HCT116 (cell line): ENCODE measurements at regions not wholly inside any gene's neighbourhood (a gene's known extent, or its start where the extent isn't known, plus 50 kb on each side); places are given as distances from the start of the nearest gene placed in this dataset.

Experiments
- ATAC-seq: fragments of 200-7000 bp; cut with Tn5 transposase; 2 replicates; pipeline ENCODE4 v1.9.1; 2020; ENCODE audit warnings: mild to moderate bottlenecking, moderate library complexity
- BruUV-seq: library from RNA; stranded (reverse); fragments of 400-500 nt; replicated peaks from 2 replicates; lab custom pipeline; 2021; lab: Mats Ljungman, UMichigan
- CTCF ChIA-PET: fragments of 300-600 bp; sonication (Branson Sonifier 250); formaldehyde crosslinking; loops from one replicate; lab custom pipeline; 2021; ENCODE audit warnings: antibody characterized with exemption; lab: Charles Lee
- POLR2A ChIA-PET: fragments of 300-600, 350-600 bp; sonication (Branson Sonifier 250); formaldehyde crosslinking; loops from one replicate; lab custom pipeline; 2021; ENCODE audit warnings: antibody characterized with exemption; lab: Charles Lee
- RAD21 ChIA-PET, 2 experiments: fragments of 300-600 bp; sonication (Branson Sonifier 250); formaldehyde crosslinking; loops; one replicate each; lab custom pipeline; 2023; ENCODE audit warnings: low total read pairs in 2 of 2; ENCODE audit not compliant: uncharacterized antibody in 2 of 2, unreplicated experiment in 2 of 2, low non-redundant PET in 1 of 2; lab: Charles Lee
- DNase-seq: peaks from one replicate; pipeline ENCODE4 v3.0.0-alpha.2; 2010; ENCODE audit warnings: low read depth, low spot score
- H2AFZ ChIP-seq: fragments of 200-600 bp; shearing (Covaris generic), sonication (generic); 2 replicates; pipeline ENCODE4 v1.6.1; 2017; ENCODE audit warnings: low read depth, mixed run types, mixed read lengths, antibody characterized with exemption, low read length; ENCODE audit not compliant: poor library complexity, severe bottlenecking
- H3K27ac ChIP-seq: 2 replicates; pipeline ENCODE4 v1.5.1; 2012; ENCODE audit warnings: low read depth, low read length
- H3K27me3 ChIP-seq: fragments of 200-600 bp; sonication (generic); 2 replicates; pipeline ENCODE4 v1.6.1; 2016; ENCODE audit warnings: mixed run types, low read length, mixed read lengths; ENCODE audit not compliant: insufficient read depth
- H3K36me3 ChIP-seq, 2 experiments: fragments of 200-500 bp in 1 of 2; fragments of 200-600 bp in 1 of 2; sonication (Bioruptor generic) in 1 of 2; sonication (generic) in 1 of 2; 2 replicates each; pipeline versions ENCODE4 v1.5.1 to v1.6.1; 2014 to 2016; ENCODE audit warnings: low read length in 2 of 2, inconsistent platforms in 1 of 2, mixed read lengths in 1 of 2, mixed run types in 1 of 2; ENCODE audit not compliant: insufficient read depth in 2 of 2, control insufficient read depth in 1 of 2
- H3K4me1 ChIP-seq, 2 experiments: fragments of 200-600 bp in 1 of 2; sonication (generic) in 1 of 2; 2 replicates each; pipeline versions ENCODE4 v1.5.1 to v1.6.1; 2012 to 2017; ENCODE audit warnings: low read length in 2 of 2, inconsistent platforms in 1 of 2, mild to moderate bottlenecking in 1 of 2, mixed read lengths in 1 of 2, mixed run types in 1 of 2, moderate library complexity in 1 of 2; ENCODE audit not compliant: insufficient read depth in 2 of 2, control insufficient read depth in 1 of 2
- H3K4me2 ChIP-seq: fragments of 200-600 bp; sonication (generic); 2 replicates; pipeline ENCODE4 v1.6.1; 2017; ENCODE audit warnings: mixed run types, low read length, mixed read lengths
- H3K4me3 ChIP-seq, 2 experiments: fragments of 200-600 bp in 1 of 2; sonication (generic) in 1 of 2; replicated peaks in 1 of 2; 2 replicates each; pipeline ENCODE4 v1.5.1; 2011 to 2016; ENCODE audit warnings: low read length in 2 of 2, control low read depth in 1 of 2, low read depth in 1 of 2, mild to moderate bottlenecking in 1 of 2, mixed read lengths in 1 of 2, mixed run types in 1 of 2
- H3K79me2 ChIP-seq: fragments of 200-600 bp; sonication (generic); 2 replicates; pipeline ENCODE4 v1.6.1; 2017; ENCODE audit warnings: mild to moderate bottlenecking, mixed run types, low read length, moderate library complexity, mixed read lengths; ENCODE audit not compliant: insufficient read depth
- H3K9ac ChIP-seq: fragments of 200-600 bp; sonication (generic); 2 replicates; pipeline ENCODE4 v1.6.1; 2016; ENCODE audit warnings: low read length, mixed read lengths
- H3K9me2 ChIP-seq: fragments of 200-600 bp; sonication (generic), shearing (Covaris generic); 2 replicates; pipeline ENCODE4 v1.6.1; 2017; ENCODE audit warnings: mixed run types, mild to moderate bottlenecking, moderate library complexity; ENCODE audit not compliant: insufficient read depth
- H3K9me3 ChIP-seq, 2 experiments: fragments of 200-500 bp in 1 of 2; fragments of 200-600 bp in 1 of 2; sonication (Bioruptor generic) in 1 of 2; sonication (generic) in 1 of 2; 2 replicates each; pipeline ENCODE4 v1.6.1; 2014 to 2017; ENCODE audit warnings: low read length in 2 of 2, mixed read lengths in 2 of 2, inconsistent platforms in 1 of 2, low read depth in 1 of 2, mild to moderate bottlenecking in 1 of 2, mixed run types in 1 of 2, moderate library complexity in 1 of 2; ENCODE audit not compliant: control insufficient read depth in 1 of 2, insufficient read depth in 1 of 2
- H4K20me1 ChIP-seq: fragments of 200-600 bp; sonication (generic), shearing (Covaris generic); 2 replicates; pipeline ENCODE4 v1.6.1; 2017; ENCODE audit warnings: mixed run types, mild to moderate bottlenecking, moderate library complexity; ENCODE audit not compliant: insufficient read depth
- CBX3 ChIP-seq: IDR thresholded peaks from 2 replicates; pipeline ENCODE4 v1.6.1; 2012; ENCODE audit warnings: low read depth
- CEBPB ChIP-seq: IDR thresholded peaks from 2 replicates; pipeline ENCODE4 v1.6.1; 2012; ENCODE audit warnings: low read depth
- EGR1 ChIP-seq: IDR thresholded peaks from 2 replicates; pipeline ENCODE4 v1.6.1; 2012; ENCODE audit warnings: low read depth
- ELF1 ChIP-seq: IDR thresholded peaks from 2 replicates; pipeline ENCODE4 v1.6.1; 2012; ENCODE audit warnings: low read depth, borderline replicate concordance
- EZH2 ChIP-seq: fragments of 200-600 bp; sonication (generic); IDR thresholded peaks from 2 replicates; pipeline ENCODE4 v1.6.1; 2017; ENCODE audit warnings: antibody characterized with exemption, mixed run types
- EZH2phosphoT487 ChIP-seq: fragments of 200-600 bp; IDR thresholded peaks from 2 replicates; pipeline ENCODE4 v1.6.1; 2018; ENCODE audit warnings: antibody characterized with exemption, borderline replicate concordance
- JUND ChIP-seq: IDR thresholded peaks from 2 replicates; pipeline ENCODE4 v1.6.1; 2012
- POLR2A ChIP-seq: IDR thresholded peaks from 2 replicates; pipeline ENCODE4 v1.7.0; 2011; ENCODE audit warnings: borderline replicate concordance; ENCODE audit not compliant: insufficient read depth, insufficient read length; ENCODE audit errors: extremely low read depth
- POLR2AphosphoS5 ChIP-seq: IDR thresholded peaks from 2 replicates; pipeline ENCODE4 v1.6.1; 2011; ENCODE audit warnings: mild to moderate bottlenecking, low read depth, low read length, moderate library complexity
- RAD21 ChIP-seq: IDR thresholded peaks from 2 replicates; pipeline ENCODE4 v1.6.1; 2012; ENCODE audit warnings: low read depth, mild to moderate bottlenecking
- SP1 ChIP-seq: IDR thresholded peaks from 2 replicates; pipeline ENCODE4 v1.6.1; 2012; ENCODE audit warnings: low read depth
- SRF ChIP-seq: IDR thresholded peaks from 2 replicates; pipeline ENCODE4 v1.6.1; 2012; ENCODE audit warnings: low read depth
- TCF7L2 ChIP-seq: IDR thresholded peaks from 2 replicates; pipeline ENCODE4 v1.7.0; 2011; ENCODE audit warnings: borderline replicate concordance, inconsistent platforms; ENCODE audit not compliant: insufficient read depth, insufficient read length; ENCODE audit errors: extremely low read depth
- YY1 ChIP-seq: IDR thresholded peaks from 2 replicates; pipeline ENCODE4 v1.6.1; 2011; ENCODE audit warnings: low read length, low read depth, moderate library complexity, mild to moderate bottlenecking; ENCODE audit not compliant: insufficient replicate concordance; ENCODE audit errors: extremely low read depth
- ZFX ChIP-seq: fragments of 450-650 bp; IDR thresholded peaks from 2 replicates; pipeline ENCODE4 v1.6.1; 2017
- intact Hi-C: fragments of 100-400 bp; cut with micrococcal nuclease; formaldehyde crosslinking; loops from 2 replicates; pipeline ENCODE4 v1.10.0; 2022
- TF ChIP-seq, protein P1 (sequence below): IDR thresholded peaks from 2 replicates; pipeline ENCODE4 v1.6.1; 2011; ENCODE audit warnings: mild to moderate bottlenecking, low read length, moderate library complexity; ENCODE audit not compliant: insufficient replicate concordance; ENCODE audit errors: extremely low read depth
- TF ChIP-seq, protein P2 (sequence below): IDR thresholded peaks from 2 replicates; pipeline ENCODE4 v1.6.1; 2012
- TF ChIP-seq, protein P3 (sequence below): IDR thresholded peaks from 2 replicates; pipeline ENCODE4 v1.6.1; 2012
- TF ChIP-seq, protein P4 (sequence below), 3 experiments: fragments of 200-600 bp in 1 of 3; sonication (generic) in 1 of 3; IDR thresholded peaks in 2 of 3; conservative IDR thresholded peaks in 1 of 3; 2 replicates each; pipeline ENCODE4 v1.5.1; 2012 to 2017; ENCODE audit warnings: low read depth in 2 of 3, low read length in 2 of 3, antibody characterized with exemption in 1 of 3, borderline replicate concordance in 1 of 3, control low read depth in 1 of 3, mild to moderate bottlenecking in 1 of 3, mixed read lengths in 1 of 3, mixed run types in 1 of 3, moderate library complexity in 1 of 3; ENCODE audit not compliant: insufficient read depth in 1 of 3

DNA sequence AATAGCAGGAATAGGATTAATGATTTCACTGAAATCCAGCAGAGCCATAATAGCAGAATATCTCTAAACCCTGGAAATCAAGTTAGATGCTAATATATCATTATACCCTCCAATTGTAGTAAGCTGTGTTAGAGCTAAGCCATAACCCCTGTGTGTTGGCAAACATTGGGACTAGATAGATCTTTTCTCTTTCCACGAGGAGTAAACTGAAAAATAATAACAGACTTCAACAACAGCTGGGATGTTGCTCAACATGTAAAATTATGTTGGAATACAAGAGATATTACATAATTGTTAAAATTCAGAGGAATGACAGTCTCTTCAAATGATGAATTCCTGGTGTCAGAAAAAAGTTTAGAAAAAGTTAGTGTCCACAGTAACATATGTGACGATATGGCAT is 383.8 kb downstream of the SNAPC1 start:
- DNase-seq, result no peak
- no peak overlapping the region for H2AFZ ChIP-seq
- no peak overlapping the region for H3K9ac ChIP-seq
- no peak overlapping the region for H3K4me3 ChIP-seq
- no peaks in the 10 kb centered on the region for H3K79me2 ChIP-seq
- intact Hi-C loops, result no loop called here
- no peaks in the 10 kb centered on the region for H4K20me1 ChIP-seq
- H3K9me3 ChIP-seq, result no peaks in the 10 kb centered on the region
- no peaks in the 10 kb centered on the region for H3K36me3 ChIP-seq
- no peak for ATAC-seq
- H3K4me2 ChIP-seq, result no peak overlapping the region
- no peaks in the 10 kb centered on the region for H3K9me2 ChIP-seq
- no peaks in the 10 kb centered on the region for H3K27me3 ChIP-seq
- POLR2A ChIA-PET, result no interaction called here
- BruUV-seq, result no TSS peak
- TF ChIP-seq POLR2AphosphoS5 (no peak), TCF7L2 (no peak), ELF1 (no peak), EZH2 (no peak), SP1 (no peak), SRF (no peak), JUND (no peak), YY1 (no peak), RAD21 (no peak), POLR2A (no peak), CEBPB (no peak), EGR1 (no peak), CBX3 (no peak), ZFX (no peak), EZH2phosphoT487 (no peak)
- TF ChIP-seq, protein P1, sequence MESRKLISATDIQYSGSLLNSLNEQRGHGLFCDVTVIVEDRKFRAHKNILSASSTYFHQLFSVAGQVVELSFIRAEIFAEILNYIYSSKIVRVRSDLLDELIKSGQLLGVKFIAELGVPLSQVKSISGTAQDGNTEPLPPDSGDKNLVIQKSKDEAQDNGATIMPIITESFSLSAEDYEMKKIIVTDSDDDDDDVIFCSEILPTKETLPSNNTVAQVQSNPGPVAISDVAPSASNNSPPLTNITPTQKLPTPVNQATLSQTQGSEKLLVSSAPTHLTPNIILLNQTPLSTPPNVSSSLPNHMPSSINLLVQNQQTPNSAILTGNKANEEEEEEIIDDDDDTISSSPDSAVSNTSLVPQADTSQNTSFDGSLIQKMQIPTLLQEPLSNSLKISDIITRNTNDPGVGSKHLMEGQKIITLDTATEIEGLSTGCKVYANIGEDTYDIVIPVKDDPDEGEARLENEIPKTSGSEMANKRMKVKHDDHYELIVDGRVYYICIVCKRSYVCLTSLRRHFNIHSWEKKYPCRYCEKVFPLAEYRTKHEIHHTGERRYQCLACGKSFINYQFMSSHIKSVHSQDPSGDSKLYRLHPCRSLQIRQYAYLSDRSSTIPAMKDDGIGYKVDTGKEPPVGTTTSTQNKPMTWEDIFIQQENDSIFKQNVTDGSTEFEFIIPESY, result no peak
- TF ChIP-seq, protein P2, sequence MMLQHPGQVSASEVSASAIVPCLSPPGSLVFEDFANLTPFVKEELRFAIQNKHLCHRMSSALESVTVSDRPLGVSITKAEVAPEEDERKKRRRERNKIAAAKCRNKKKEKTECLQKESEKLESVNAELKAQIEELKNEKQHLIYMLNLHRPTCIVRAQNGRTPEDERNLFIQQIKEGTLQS, result no peak
- TF ChIP-seq, protein P3, sequence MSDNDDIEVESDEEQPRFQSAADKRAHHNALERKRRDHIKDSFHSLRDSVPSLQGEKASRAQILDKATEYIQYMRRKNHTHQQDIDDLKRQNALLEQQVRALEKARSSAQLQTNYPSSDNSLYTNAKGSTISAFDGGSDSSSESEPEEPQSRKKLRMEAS, result no peak
- TF ChIP-seq, protein P4, sequence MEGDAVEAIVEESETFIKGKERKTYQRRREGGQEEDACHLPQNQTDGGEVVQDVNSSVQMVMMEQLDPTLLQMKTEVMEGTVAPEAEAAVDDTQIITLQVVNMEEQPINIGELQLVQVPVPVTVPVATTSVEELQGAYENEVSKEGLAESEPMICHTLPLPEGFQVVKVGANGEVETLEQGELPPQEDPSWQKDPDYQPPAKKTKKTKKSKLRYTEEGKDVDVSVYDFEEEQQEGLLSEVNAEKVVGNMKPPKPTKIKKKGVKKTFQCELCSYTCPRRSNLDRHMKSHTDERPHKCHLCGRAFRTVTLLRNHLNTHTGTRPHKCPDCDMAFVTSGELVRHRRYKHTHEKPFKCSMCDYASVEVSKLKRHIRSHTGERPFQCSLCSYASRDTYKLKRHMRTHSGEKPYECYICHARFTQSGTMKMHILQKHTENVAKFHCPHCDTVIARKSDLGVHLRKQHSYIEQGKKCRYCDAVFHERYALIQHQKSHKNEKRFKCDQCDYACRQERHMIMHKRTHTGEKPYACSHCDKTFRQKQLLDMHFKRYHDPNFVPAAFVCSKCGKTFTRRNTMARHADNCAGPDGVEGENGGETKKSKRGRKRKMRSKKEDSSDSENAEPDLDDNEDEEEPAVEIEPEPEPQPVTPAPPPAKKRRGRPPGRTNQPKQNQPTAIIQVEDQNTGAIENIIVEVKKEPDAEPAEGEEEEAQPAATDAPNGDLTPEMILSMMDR (IDR thresholded peaks at IDR 0.05 in 2 of 3, conservative IDR thresholded peaks at IDR 0.05 in 1 of 3; ENCODE audit: borderline replicate concordance in 1 of 3, insufficient read depth in 1 of 3, low read depth in 2 of 3, low read length in 2 of 3), result no peak
- no peak overlapping the region for H3K27ac ChIP-seq
- CTCF ChIA-PET, result interaction anchor here (1.3 kb wide), 1 partner anchor 19 kb away, joined by 3 read pairs; no protein-coding TSS in a partner anchor
- no peaks in the 10 kb centered on the region for H3K4me1 ChIP-seq
- RAD21 ChIA-PET, result no interaction called here
